Vagina (tissue), 2 donors: ENCODE measurements at regions not wholly inside any gene's neighbourhood (a gene's known extent, or its start where the extent isn't known, plus 50 kb on each side); places are given as distances from the start of the nearest gene placed in this dataset.

Source experiments
- CTCF ChIP-seq, 3 experiments: fragments of 450-650 bp in 2 of 3; fragments of 200-600 bp in 1 of 3; sonication (generic) in 1 of 3; IDR thresholded peaks; one replicate each; pipeline ENCODE4 v1.5.1; 2017 to 2019; ENCODE audit warnings: antibody characterized with exemption in 3 of 3, mild to moderate bottlenecking in 2 of 3, moderate library complexity in 2 of 3
- POLR2A ChIP-seq, 2 donors: fragments of 450-650 bp; IDR thresholded peaks; one replicate each; pipeline ENCODE4 v1.6.1; 2017; ENCODE audit warnings: antibody characterized with exemption in 2 of 2, mild to moderate bottlenecking in 2 of 2, moderate library complexity in 2 of 2
- POLR2AphosphoS5 ChIP-seq, 2 donors: sonication (generic); formaldehyde crosslinking; IDR thresholded peaks; one replicate each; pipeline ENCODE4 v1.9.0; 2017; ENCODE audit warnings: antibody characterized with exemption in 2 of 2, mild to moderate bottlenecking in 2 of 2, low read depth in 1 of 2; ENCODE audit not compliant: insufficient read depth in 1 of 2

GRCh38 chr20:51074062-51074461 lies 51.2 kb upstream of the KCNG1 start:
- TF ChIP-seq CTCF (IDR thresholded peaks at IDR 0.05) (no peak), POLR2A (IDR thresholded peaks at IDR 0.05) (no peak), POLR2AphosphoS5 (IDR thresholded peaks at IDR 0.05; ENCODE audit: insufficient read depth in 1 of 2, low read depth in 1 of 2) (no peak)
